ENCODE measurements at regions not wholly inside any gene's neighbourhood (a gene's known extent, or its start where the extent isn't known, plus 50 kb on each side); places are given as distances from the start of the nearest gene placed in this dataset.
"Not testable (repeated sequence)": the region's sequence is repeated elsewhere in the genome, so short reads cannot be mapped to it uniquely, and the experiment has no call there.

DNA sequence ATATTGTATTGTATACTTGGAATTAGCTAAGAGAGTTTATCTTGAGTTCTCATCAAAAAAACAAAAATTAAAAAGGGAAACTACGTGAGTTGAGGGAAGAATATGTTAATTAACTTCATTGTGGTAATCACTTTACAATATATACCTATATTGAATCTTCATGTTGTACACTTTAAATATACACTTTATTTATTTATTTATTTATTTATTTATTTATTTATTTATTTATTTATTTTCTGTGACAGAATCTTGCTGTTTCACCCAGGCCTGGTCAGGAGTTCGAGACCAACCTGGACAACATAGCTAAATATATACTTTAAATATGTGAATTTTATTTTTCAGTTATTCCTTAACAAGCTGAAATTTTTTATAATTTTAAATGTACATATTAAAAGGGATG, 74.1 kb downstream of the VIP start:
- in situ Hi-C loops (cut with MboI), result no loop called here
- no peaks in the 10 kb centered on the region for H4K20me1 ChIP-seq (ENCODE audit: insufficient read depth)
- no peaks in the 10 kb centered on the region for H3K36me3 ChIP-seq (ENCODE audit: low read depth)
- no peak overlapping the region for H3K9ac ChIP-seq
- DNase-seq, result no peak
- no peak overlapping the region for H3K4me2 ChIP-seq (ENCODE audit: unreplicated experiment)
- H2AFZ ChIP-seq, result no peak overlapping the region
- H3K9me3 ChIP-seq (ENCODE audit: low read depth), result no peaks in the 10 kb centered on the region
- H3K79me2 ChIP-seq (ENCODE audit: insufficient read depth), result no peaks in the 10 kb centered on the region
- 42 to 69% methylated on average over 2 of the region's 2 CpGs for WGBS, 2 experiments (ENCODE audit: low coverage in 1 of 2, low lambda C conversion rate in 2 of 2, missing lambda C conversion rate in 2 of 2)
- TF ChIP-seq EZH2phosphoT487 (IDR thresholded peaks at IDR 0.05; ENCODE audit: insufficient read depth, low read depth) (no peak), EZH2 (IDR thresholded peaks at IDR 0.05; ENCODE audit: insufficient read depth, poor library complexity, severe bottlenecking) (no peak)
- H3F3A ChIP-seq (ENCODE audit: insufficient read depth), result no peaks in the 10 kb centered on the region
- H3K4me3 ChIP-seq, result no peak overlapping the region
- no peaks in the 10 kb centered on the region for H3K27me3 ChIP-seq (replicated peaks; ENCODE audit: insufficient read depth)
- H3K27ac ChIP-seq, result no peak overlapping the region
- no peaks in the 10 kb centered on the region for H3K4me1 ChIP-seq (ENCODE audit: insufficient read depth)
- no peaks in the 10 kb centered on the region; the same call in 1 of the 2 replicates for H3K9me2 ChIP-seq (ENCODE audit: insufficient read depth)

GRCh38 chr6:152828431-152828830, 77.8 kb downstream of the VIP start:
- no peaks in the 10 kb centered on the region for H4K20me1 ChIP-seq (ENCODE audit: insufficient read depth)
- H3K9ac ChIP-seq, result no peak overlapping the region
- H3K9me2 ChIP-seq (ENCODE audit: insufficient read depth), result no peaks in the 10 kb centered on the region; the same call in 1 of the 2 replicates
- H3K27me3 ChIP-seq (replicated peaks; ENCODE audit: insufficient read depth), result no peaks in the 10 kb centered on the region
- in situ Hi-C loops (cut with MboI), result no loop called here
- H3K79me2 ChIP-seq (ENCODE audit: insufficient read depth), result no peaks in the 10 kb centered on the region
- no peak overlapping the region for H2AFZ ChIP-seq
- no peak overlapping the region for H3K4me2 ChIP-seq (ENCODE audit: unreplicated experiment)
- 4 to 5% methylated on average over 1 of the region's 1 CpG for WGBS, 2 experiments (ENCODE audit: low coverage in 1 of 2, low lambda C conversion rate in 2 of 2, missing lambda C conversion rate in 2 of 2)
- no peaks in the 10 kb centered on the region for H3F3A ChIP-seq (ENCODE audit: insufficient read depth)
- H3K27ac ChIP-seq, result no peak overlapping the region
- DNase-seq, result no peak
- TF ChIP-seq EZH2 (IDR thresholded peaks at IDR 0.05; ENCODE audit: insufficient read depth, poor library complexity, severe bottlenecking), result no peak
- no peak for TF ChIP-seq EZH2phosphoT487 (IDR thresholded peaks at IDR 0.05; ENCODE audit: insufficient read depth, low read depth)
- H3K9me3 ChIP-seq (ENCODE audit: low read depth), result no peaks in the 10 kb centered on the region
- no peak overlapping the region for H3K4me3 ChIP-seq
- H3K36me3 ChIP-seq (ENCODE audit: low read depth), result no peaks in the 10 kb centered on the region
- no peaks in the 10 kb centered on the region for H3K4me1 ChIP-seq (ENCODE audit: insufficient read depth)

DNA sequence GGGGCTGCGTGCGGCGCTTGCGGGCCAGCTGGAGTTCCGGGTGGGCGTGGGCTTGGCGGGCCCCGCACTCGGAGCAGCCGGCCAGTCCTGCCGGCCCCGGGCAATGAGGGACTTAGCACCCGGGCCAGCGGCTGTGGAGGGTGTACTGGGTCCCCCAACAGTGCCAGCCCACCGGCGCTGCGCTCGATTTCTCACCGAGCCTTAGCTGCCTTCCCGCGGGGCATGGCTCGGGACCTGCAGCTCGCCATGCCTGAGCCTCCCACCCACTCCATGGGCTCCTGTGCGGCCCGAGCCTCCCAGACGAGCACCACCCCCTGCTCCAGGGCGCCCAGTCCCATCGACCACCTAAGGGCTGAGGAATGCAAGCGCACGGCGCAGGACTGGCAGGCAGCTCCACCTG, 83.8 kb downstream of the VIP start:
- WGBS, 2 experiments (ENCODE audit: low coverage in 1 of 2, low lambda C conversion rate in 2 of 2, missing lambda C conversion rate in 2 of 2), result 78 to 84% methylated on average over 26 to 29 of the region's 31 CpGs
- not testable (repeated sequence) for H3K9me2 ChIP-seq (ENCODE audit: insufficient read depth); H3F3A ChIP-seq (ENCODE audit: insufficient read depth)

GRCh38 chr6:152836523-152836922, 85.9 kb downstream of the VIP start:
- no peak overlapping the region for H2AFZ ChIP-seq
- H3K27ac ChIP-seq, result no peak overlapping the region
- no peak overlapping the region for H3K9ac ChIP-seq
- no peak overlapping the region for H3K4me3 ChIP-seq
- H3K4me1 ChIP-seq (ENCODE audit: insufficient read depth), result no peaks in the 10 kb centered on the region
- no peak overlapping the region for H3K4me2 ChIP-seq (ENCODE audit: unreplicated experiment)
- no peaks in the 10 kb centered on the region for H3F3A ChIP-seq (ENCODE audit: insufficient read depth)
- no peak for DNase-seq
- in situ Hi-C loops (cut with MboI), result no loop called here
- no peaks in the 10 kb centered on the region for H3K9me2 ChIP-seq (ENCODE audit: insufficient read depth)
- H4K20me1 ChIP-seq (ENCODE audit: insufficient read depth), result no peaks in the 10 kb centered on the region
- 29 to 43% methylated on average over 1 of the region's 1 CpG for WGBS, 2 experiments (ENCODE audit: low coverage in 1 of 2, low lambda C conversion rate in 2 of 2, missing lambda C conversion rate in 2 of 2)
- H3K79me2 ChIP-seq (ENCODE audit: insufficient read depth), result no peaks in the 10 kb centered on the region
- TF ChIP-seq EZH2 (IDR thresholded peaks at IDR 0.05; ENCODE audit: insufficient read depth, poor library complexity, severe bottlenecking) (no peak), EZH2phosphoT487 (IDR thresholded peaks at IDR 0.05; ENCODE audit: insufficient read depth, low read depth) (no peak)
- H3K36me3 ChIP-seq (ENCODE audit: low read depth), result no peaks in the 10 kb centered on the region
- H3K9me3 ChIP-seq (ENCODE audit: low read depth), result no peaks in the 10 kb centered on the region
- no peaks in the 10 kb centered on the region; the same call in 1 of the 2 replicates for H3K27me3 ChIP-seq (replicated peaks; ENCODE audit: insufficient read depth)

More for the DNA sequence above, 83.8 kb downstream of the VIP start:
- H3K27ac ChIP-seq; H3K9me3 ChIP-seq (ENCODE audit: low read depth); H3K79me2 ChIP-seq (ENCODE audit: insufficient read depth); H3K4me1 ChIP-seq (ENCODE audit: insufficient read depth); in situ Hi-C loops (cut with MboI); H3K9ac ChIP-seq; H3K4me2 ChIP-seq (ENCODE audit: unreplicated experiment); H3K4me3 ChIP-seq; H4K20me1 ChIP-seq (ENCODE audit: insufficient read depth); H3K36me3 ChIP-seq (ENCODE audit: low read depth); H3K27me3 ChIP-seq (replicated peaks; ENCODE audit: insufficient read depth); H2AFZ ChIP-seq; DNase-seq: not testable (repeated sequence)

- no peak overlapping the region for H2AFZ ChIP-seq
- no peaks in the 10 kb centered on the region for H3K9me3 ChIP-seq (ENCODE audit: low read depth)
These were observed 94.8 kb downstream of the VIP start for GRCh38 chr6:152845421-152845820.

More at GRCh38 chr6:152845421-152845820, 94.8 kb downstream of the VIP start:
- H3K36me3 ChIP-seq (ENCODE audit: low read depth), result no peaks in the 10 kb centered on the region
- peaks cover 7% of the 10 kb centered on the region; the same call in 1 of the 2 replicates for H3K27me3 ChIP-seq (replicated peaks; ENCODE audit: insufficient read depth)
- no peak for DNase-seq
- in situ Hi-C loops (cut with MboI), result no loop called here
- no peak overlapping the region for H3K27ac ChIP-seq
- H3K4me2 ChIP-seq (ENCODE audit: unreplicated experiment), result no peak overlapping the region
- no peaks in the 10 kb centered on the region for H3K79me2 ChIP-seq (ENCODE audit: insufficient read depth)
- TF ChIP-seq EZH2 (IDR thresholded peaks at IDR 0.05; ENCODE audit: insufficient read depth, poor library complexity, severe bottlenecking), result no peak
- TF ChIP-seq EZH2phosphoT487 (IDR thresholded peaks at IDR 0.05; ENCODE audit: insufficient read depth, low read depth), result no peak
- H3K9ac ChIP-seq, result no peak overlapping the region
- no peak overlapping the region for H3K4me3 ChIP-seq
- H3K9me2 ChIP-seq (ENCODE audit: insufficient read depth), result no peaks in the 10 kb centered on the region
- H3K4me1 ChIP-seq (ENCODE audit: insufficient read depth), result no peaks in the 10 kb centered on the region
- H3F3A ChIP-seq (ENCODE audit: insufficient read depth), result no peaks in the 10 kb centered on the region
- H4K20me1 ChIP-seq (ENCODE audit: insufficient read depth), result no peaks in the 10 kb centered on the region

Measured in GM23248 (cell line).